Gastrocnemius medialis (tissue), 4 donors: ENCODE measurements at regions not wholly inside any gene's neighbourhood (a gene's known extent, or its start where the extent isn't known, plus 50 kb on each side); places are given as distances from the start of the nearest gene placed in this dataset.

ENCODE experiments used
- POLR2A ChIP-seq, 2 donors: fragments of 450-650 bp; IDR thresholded peaks; one replicate each; pipeline ENCODE4 v1.6.1; 2017; ENCODE audit warnings: antibody characterized with exemption in 2 of 2, mild to moderate bottlenecking in 2 of 2, moderate library complexity in 2 of 2
- TF ChIP-seq, protein P1 (sequence below), 5 experiments: fragments of 450-650 bp in 3 of 5; fragments of 200-600 bp in 2 of 5; sonication (generic) in 2 of 5; IDR thresholded peaks in 4 of 5; conservative IDR thresholded peaks in 1 of 5; 1 replicate in 4 of 5; 2 replicates in 1 of 5; pipeline ENCODE4 v1.5.1; 2016 to 2019; ENCODE audit warnings: antibody characterized with exemption in 5 of 5, mild to moderate bottlenecking in 3 of 5, moderate library complexity in 3 of 5

DNA sequence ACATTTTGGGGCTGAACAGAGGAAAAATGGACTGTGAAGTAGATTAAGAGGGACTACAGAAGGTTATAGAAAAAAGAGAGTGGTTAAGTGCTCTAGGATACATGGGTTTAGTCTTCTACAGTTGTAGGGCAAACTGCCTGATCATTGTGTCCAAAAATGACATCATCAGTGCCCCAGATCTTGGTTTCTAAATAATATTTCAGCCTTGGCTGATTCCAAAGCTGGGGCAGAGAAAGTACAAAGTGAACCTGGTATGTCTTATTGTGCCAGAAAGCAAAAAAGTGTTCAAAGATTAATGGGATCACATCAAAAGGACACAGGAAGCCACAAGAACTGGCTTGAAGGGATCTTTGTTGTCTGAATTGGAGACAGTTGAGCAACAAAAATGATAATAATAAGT, 97.1 kb upstream of the ZNF521 start:
- no peak for TF ChIP-seq POLR2A (IDR thresholded peaks at IDR 0.05)
- TF ChIP-seq, protein P1, sequence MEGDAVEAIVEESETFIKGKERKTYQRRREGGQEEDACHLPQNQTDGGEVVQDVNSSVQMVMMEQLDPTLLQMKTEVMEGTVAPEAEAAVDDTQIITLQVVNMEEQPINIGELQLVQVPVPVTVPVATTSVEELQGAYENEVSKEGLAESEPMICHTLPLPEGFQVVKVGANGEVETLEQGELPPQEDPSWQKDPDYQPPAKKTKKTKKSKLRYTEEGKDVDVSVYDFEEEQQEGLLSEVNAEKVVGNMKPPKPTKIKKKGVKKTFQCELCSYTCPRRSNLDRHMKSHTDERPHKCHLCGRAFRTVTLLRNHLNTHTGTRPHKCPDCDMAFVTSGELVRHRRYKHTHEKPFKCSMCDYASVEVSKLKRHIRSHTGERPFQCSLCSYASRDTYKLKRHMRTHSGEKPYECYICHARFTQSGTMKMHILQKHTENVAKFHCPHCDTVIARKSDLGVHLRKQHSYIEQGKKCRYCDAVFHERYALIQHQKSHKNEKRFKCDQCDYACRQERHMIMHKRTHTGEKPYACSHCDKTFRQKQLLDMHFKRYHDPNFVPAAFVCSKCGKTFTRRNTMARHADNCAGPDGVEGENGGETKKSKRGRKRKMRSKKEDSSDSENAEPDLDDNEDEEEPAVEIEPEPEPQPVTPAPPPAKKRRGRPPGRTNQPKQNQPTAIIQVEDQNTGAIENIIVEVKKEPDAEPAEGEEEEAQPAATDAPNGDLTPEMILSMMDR (IDR thresholded peaks at IDR 0.05 in 4 of 5, conservative IDR thresholded peaks at IDR 0.05 in 1 of 5), result no peak
